ENCODE measurements at regions not wholly inside any gene's neighbourhood (a gene's known extent, or its start where the extent isn't known, plus 50 kb on each side); places are given as distances from the start of the nearest gene placed in this dataset.

- DNase-seq (ENCODE audit: low read depth in 2 of 2): no peak
Measured at GRCh38 chr12:127070515-127071157, 1196.3 kb upstream of the TMEM132C start.

GRCh38 chr12:127074161-127074560 is 1192.8 kb upstream of the TMEM132C start:
- no peak for DNase-seq (ENCODE audit: low read depth in 2 of 2)

GRCh38 chr12:127075981-127076380 is 1191.0 kb upstream of the TMEM132C start:
- no peak for DNase-seq (ENCODE audit: low read depth in 2 of 2)

GRCh38 chr12:127077262-127078045 is 1189.5 kb upstream of the TMEM132C start:
- DNase-seq (ENCODE audit: low read depth in 2 of 2): no peak

GRCh38 chr12:127078577-127079350 is 1188.2 kb upstream of the TMEM132C start:
- DNase-seq (ENCODE audit: low read depth in 2 of 2): no peak

GRCh38 chr12:127079636-127080035 is 1187.3 kb upstream of the TMEM132C start:
- DNase-seq (ENCODE audit: low read depth in 2 of 2): no peak

GRCh38 chr12:127081058-127081457 is 1185.9 kb upstream of the TMEM132C start:
- no peak for DNase-seq (ENCODE audit: low read depth in 2 of 2)

GRCh38 chr12:127083008-127083949 is 1183.7 kb upstream of the TMEM132C start:
- no peak for DNase-seq (ENCODE audit: low read depth in 2 of 2)

GRCh38 chr12:127101076-127101475 is 1165.9 kb upstream of the TMEM132C start:
- DNase-seq (ENCODE audit: low read depth in 2 of 2): no peak

GRCh38 chr12:127106041-127106440 is 1160.9 kb upstream of the TMEM132C start:
- DNase-seq (ENCODE audit: low read depth in 2 of 2): no peak

- DNase-seq (ENCODE audit: low read depth in 2 of 2): no peak
Measured at GRCh38 chr12:127106697-127107096, 1160.3 kb upstream of the TMEM132C start.

- no peak for DNase-seq (ENCODE audit: low read depth in 2 of 2)
Measured at GRCh38 chr12:127107744-127108143, 1159.2 kb upstream of the TMEM132C start.

GRCh38 chr12:127108360-127109215 is 1158.4 kb upstream of the TMEM132C start:
- DNase-seq (ENCODE audit: low read depth in 2 of 2): peak in 1 of 2 donors; percentile 15

- no peak for DNase-seq (ENCODE audit: low read depth in 2 of 2)
Measured at GRCh38 chr12:127113945-127114344, 1153.0 kb upstream of the TMEM132C start.

GRCh38 chr12:127115468-127116035 is 1151.4 kb upstream of the TMEM132C start:
- no peak for DNase-seq (ENCODE audit: low read depth in 2 of 2)

GRCh38 chr12:127118251-127118650 is 1148.7 kb upstream of the TMEM132C start:
- DNase-seq (ENCODE audit: low read depth in 2 of 2): no peak

GRCh38 chr12:127119600-127120140 is 1147.3 kb upstream of the TMEM132C start:
- no peak for DNase-seq (ENCODE audit: low read depth in 2 of 2)

GRCh38 chr12:127120851-127121250 is 1146.1 kb upstream of the TMEM132C start:
- no peak for DNase-seq (ENCODE audit: low read depth in 2 of 2)

- no peak for DNase-seq (ENCODE audit: low read depth in 2 of 2)
Measured at GRCh38 chr12:127121494-127122084, 1145.4 kb upstream of the TMEM132C start.
